HG03066 (cell line): ENCODE measurements at regions not wholly inside any gene's neighbourhood (a gene's known extent, or its start where the extent isn't known, plus 50 kb on each side); places are given as distances from the start of the nearest gene placed in this dataset.

Experiments used
- ATAC-seq: cut with Tn5 transposase; IDR thresholded peaks from one replicate; pipeline ENCODE4 v1.9.1; 2021; ENCODE audit warnings: low read depth; ENCODE audit not compliant: unreplicated experiment

- no peak for ATAC-seq
Observed at GRCh38 chr13:33999811-34000605, 182.1 kb downstream of the RFC3 start.

GRCh38 chr13:34000955-34001354 is 183.0 kb downstream of the RFC3 start:
- ATAC-seq = no peak

- ATAC-seq = no peak
Observed at GRCh38 chr13:34001389-34001788, 183.4 kb downstream of the RFC3 start.

- no peak for ATAC-seq
Observed at GRCh38 chr13:34002141-34002540, 184.2 kb downstream of the RFC3 start.

- ATAC-seq = no peak
Observed at GRCh38 chr13:34002924-34003323, 185.0 kb downstream of the RFC3 start.

GRCh38 chr13:34003656-34004055 is 185.7 kb downstream of the RFC3 start:
- no peak for ATAC-seq

GRCh38 chr13:34004676-34005075 is 186.7 kb downstream of the RFC3 start:
- ATAC-seq = no peak

GRCh38 chr13:34006011-34006410 is 188.1 kb downstream of the RFC3 start:
- no peak for ATAC-seq

- ATAC-seq = no peak
Observed at GRCh38 chr13:34011552-34012085, 193.7 kb downstream of the RFC3 start.

- ATAC-seq = no peak
Observed at GRCh38 chr13:34012382-34012781, 194.4 kb downstream of the RFC3 start.

- no peak for ATAC-seq
Observed at GRCh38 chr13:34013061-34013460, 195.1 kb downstream of the RFC3 start.

- ATAC-seq = no peak
Observed at GRCh38 chr13:34017231-34017630, 199.3 kb downstream of the RFC3 start.

- ATAC-seq = no peak
Observed at GRCh38 chr13:34019870-34020269, 201.9 kb downstream of the RFC3 start.

GRCh38 chr13:34020388-34020787 is 202.4 kb downstream of the RFC3 start:
- no peak for ATAC-seq

GRCh38 chr13:34021619-34022018 is 203.7 kb downstream of the RFC3 start:
- no peak for ATAC-seq

GRCh38 chr13:34025746-34026145 is 207.8 kb downstream of the RFC3 start:
- no peak for ATAC-seq

- ATAC-seq = no peak
Observed at GRCh38 chr13:34026308-34026707, 208.4 kb downstream of the RFC3 start.

GRCh38 chr13:34028496-34029442 is 210.8 kb downstream of the RFC3 start:
- ATAC-seq = no peak

GRCh38 chr13:34030782-34031181 is 212.8 kb downstream of the RFC3 start:
- ATAC-seq = no peak

GRCh38 chr13:34031610-34032009 is 213.7 kb downstream of the RFC3 start:
- ATAC-seq = no peak

- no peak for ATAC-seq
Observed at GRCh38 chr13:34034411-34034810, 216.5 kb downstream of the RFC3 start.
